Putamen (tissue), 1 donor: ENCODE measurements at regions not wholly inside any gene's neighbourhood (a gene's known extent, or its start where the extent isn't known, plus 50 kb on each side); places are given as distances from the start of the nearest gene placed in this dataset.

ENCODE experiments used
- DNase-seq: peaks from one replicate; pipeline ENCODE4 v3.0.0-alpha.2; 2016; ENCODE audit warnings: low spot score

DNA sequence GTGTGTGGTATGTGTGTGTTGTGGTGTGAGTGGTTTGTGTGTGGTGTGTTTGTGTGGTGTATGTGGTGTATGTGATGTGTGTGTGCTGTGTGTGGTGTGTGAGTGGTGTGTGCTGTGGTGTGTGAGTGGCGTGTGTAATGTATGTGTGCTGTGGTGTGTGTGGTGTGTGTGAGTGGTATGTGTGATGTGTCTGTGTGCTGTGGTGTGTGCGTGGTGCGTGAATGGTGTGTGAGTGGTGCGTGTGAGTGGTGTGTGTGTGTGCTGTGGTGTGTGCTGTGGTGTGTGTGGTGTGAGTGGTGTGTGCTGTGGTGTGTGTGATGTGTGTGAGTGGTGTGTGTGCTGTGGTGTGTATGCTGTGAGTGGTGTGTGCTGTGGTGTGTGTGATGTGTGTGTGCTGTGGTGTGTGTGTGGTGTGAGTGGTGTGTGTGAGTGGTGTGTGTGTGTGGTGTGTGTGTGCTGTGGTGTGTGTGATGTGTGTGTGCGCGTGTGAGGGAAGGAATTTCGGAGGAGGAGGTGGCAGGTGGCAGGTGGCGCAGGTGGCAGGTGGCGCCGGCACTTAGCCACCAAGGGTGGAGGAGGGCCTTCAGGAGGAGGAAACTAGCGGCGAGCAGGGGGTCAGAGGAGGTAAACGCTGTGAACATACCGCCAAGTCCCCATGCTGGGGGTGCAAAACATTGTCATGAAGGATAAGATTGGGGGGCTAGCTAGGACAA lies 191.8 kb downstream of the MELK start:
- no peak for DNase-seq

DNA sequence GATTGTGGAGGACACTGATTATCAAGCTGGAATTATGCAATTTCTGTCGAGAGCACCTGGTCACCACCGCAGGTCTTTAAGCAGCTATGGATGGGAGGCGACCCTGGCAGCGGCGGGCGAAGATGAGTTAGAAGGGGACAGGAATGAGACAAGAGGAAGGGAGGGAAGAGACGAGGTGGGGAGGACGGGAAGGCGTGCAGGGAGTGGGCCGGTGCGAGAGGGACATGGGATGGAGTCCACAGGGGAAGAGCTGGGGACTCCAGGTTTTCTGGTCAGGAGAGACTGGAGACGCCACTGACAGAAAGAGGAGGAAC lies 192.3 kb downstream of the MELK start:
- DNase-seq, result no peak

- peak; percentile 88 for DNase-seq
Observed at GRCh38 chr9:36765468-36766341, 193.0 kb downstream of the MELK start.

GRCh38 chr9:36768677-36769076 lies 196.0 kb downstream of the MELK start:
- DNase-seq, result no peak

- DNase-seq, result peak; percentile 15
Observed at GRCh38 chr9:36770025-36770424, 197.3 kb downstream of the MELK start.

GRCh38 chr9:36772449-36773403 lies 200.0 kb downstream of the MELK start:
- no peak for DNase-seq

GRCh38 chr9:36778682-36779081 lies 206.0 kb downstream of the MELK start:
- no peak for DNase-seq

GRCh38 chr9:36779582-36779981 lies 206.9 kb downstream of the MELK start:
- DNase-seq, result no peak

DNA sequence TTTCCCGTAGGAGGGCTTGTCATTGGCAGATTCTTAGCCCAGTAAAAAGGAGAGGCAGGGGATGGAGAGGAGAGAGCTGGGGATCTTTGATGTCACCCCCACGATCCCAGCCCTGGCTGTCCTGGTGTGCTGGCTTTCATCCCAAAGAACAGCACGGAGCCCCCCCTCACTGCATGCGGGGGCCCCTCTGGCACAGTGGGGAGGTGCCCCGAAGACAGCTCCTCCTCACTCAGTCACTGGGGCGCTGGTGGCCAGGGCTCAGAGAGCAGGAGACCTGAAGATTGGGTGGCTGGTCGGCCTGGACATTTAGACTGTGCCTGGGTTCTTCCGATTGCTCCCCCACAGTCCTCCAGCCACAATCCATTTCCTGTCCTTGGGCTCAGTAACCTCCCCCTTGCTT lies 207.5 kb downstream of the MELK start:
- DNase-seq, result no peak

DNA sequence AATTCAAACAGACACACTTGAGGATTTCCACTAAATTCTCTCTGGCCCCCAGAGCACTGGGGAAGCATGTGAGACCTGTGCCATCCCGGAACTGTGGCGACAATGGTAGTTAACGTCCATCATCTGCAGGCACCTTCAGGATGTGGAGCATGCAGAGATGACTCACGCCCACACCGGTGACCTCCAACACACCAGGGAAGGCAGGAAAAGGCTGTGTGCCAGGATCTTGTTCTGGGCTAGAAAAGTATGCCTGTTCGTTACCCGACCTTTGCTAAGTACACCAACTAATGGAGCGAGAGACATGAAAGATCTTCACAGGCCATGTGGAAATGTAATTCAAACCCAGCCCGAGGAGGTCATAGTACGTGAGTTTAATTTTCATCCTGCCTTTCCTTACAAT lies 208.8 kb downstream of the MELK start:
- DNase-seq, result no peak
